ENCODE measurements at regions not wholly inside any gene's neighbourhood (a gene's known extent, or its start where the extent isn't known, plus 50 kb on each side); places are given as distances from the start of the nearest gene placed in this dataset.

- no peaks in the 10 kb centered on the region for H3K4me1 Mint-ChIP-seq
- ATAC-seq, result no peak
Observed at GRCh38 chr2:193561054-193561453, 1366.3 kb upstream of the TMEFF2 start.

GRCh38 chr2:193556766-193557470 is 1362.2 kb upstream of the TMEFF2 start:
- H3K4me3 Mint-ChIP-seq, result no peak overlapping the region
- ATAC-seq, result no peak
- H3K36me3 Mint-ChIP-seq (ENCODE audit: low read depth), result no peaks in the 10 kb centered on the region
- no peaks in the 10 kb centered on the region for H3K27me3 Mint-ChIP-seq
- DNase-seq, result no peak
- H3K4me1 Mint-ChIP-seq, result no peaks in the 10 kb centered on the region
- H3K27ac Mint-ChIP-seq, result no peak overlapping the region
- H3K9me3 ChIP-seq (ENCODE audit: control insufficient read depth, low read length, poor library complexity, severe bottlenecking), result no peaks in the 10 kb centered on the region

More at GRCh38 chr2:193561054-193561453, 1366.3 kb upstream of the TMEFF2 start:
- Mint-ChIP-seq H3K27ac (no peak overlapping the region), H3K36me3 (ENCODE audit: low read depth) (no peaks in the 10 kb centered on the region), H3K4me3 (no peak overlapping the region), H3K27me3 (no peaks in the 10 kb centered on the region)
- DNase-seq, result no peak
- H3K9me3 ChIP-seq (ENCODE audit: control insufficient read depth, low read length, poor library complexity, severe bottlenecking), result no peaks in the 10 kb centered on the region

GRCh38 chr2:193549661-193550060 is 1354.9 kb upstream of the TMEFF2 start:
- Mint-ChIP-seq H3K36me3 (ENCODE audit: low read depth) (no peaks in the 10 kb centered on the region), H3K27me3 (no peaks in the 10 kb centered on the region), H3K4me1 (no peaks in the 10 kb centered on the region), H3K4me3 (no peak overlapping the region), H3K27ac (no peak overlapping the region)
- ATAC-seq, result no peak
- DNase-seq, result no peak
- no peaks in the 10 kb centered on the region for H3K9me3 ChIP-seq (ENCODE audit: control insufficient read depth, low read length, poor library complexity, severe bottlenecking)

- H3K36me3 Mint-ChIP-seq (ENCODE audit: low read depth), result no peaks in the 10 kb centered on the region
- H3K4me3 Mint-ChIP-seq, result no peak overlapping the region
- DNase-seq, result no peak
- no peaks in the 10 kb centered on the region for H3K9me3 ChIP-seq (ENCODE audit: control insufficient read depth, low read length, poor library complexity, severe bottlenecking)
- H3K4me1 Mint-ChIP-seq, result no peaks in the 10 kb centered on the region
- H3K27me3 Mint-ChIP-seq, result no peaks in the 10 kb centered on the region
- no peak overlapping the region for H3K27ac Mint-ChIP-seq
- no peak for ATAC-seq
Observed at GRCh38 chr2:193542762-193543161, 1348.0 kb upstream of the TMEFF2 start.

GRCh38 chr2:193539188-193539587 is 1344.5 kb upstream of the TMEFF2 start:
- no peak for DNase-seq
- H3K27me3 Mint-ChIP-seq, result no peaks in the 10 kb centered on the region

GRCh38 chr2:193538061-193538460 is 1343.3 kb upstream of the TMEFF2 start:
- no peak overlapping the region for H3K27ac Mint-ChIP-seq
- no peak overlapping the region for H3K4me3 Mint-ChIP-seq
- no peaks in the 10 kb centered on the region for H3K4me1 Mint-ChIP-seq
- H3K9me3 ChIP-seq (ENCODE audit: control insufficient read depth, low read length, poor library complexity, severe bottlenecking), result no peaks in the 10 kb centered on the region
- no peaks in the 10 kb centered on the region for H3K27me3 Mint-ChIP-seq
- no peak for ATAC-seq
- DNase-seq, result no peak
- H3K36me3 Mint-ChIP-seq (ENCODE audit: low read depth), result no peaks in the 10 kb centered on the region

More at GRCh38 chr2:193539188-193539587, 1344.5 kb upstream of the TMEFF2 start:
- no peaks in the 10 kb centered on the region for H3K9me3 ChIP-seq (ENCODE audit: control insufficient read depth, low read length, poor library complexity, severe bottlenecking)
- H3K36me3 Mint-ChIP-seq (ENCODE audit: low read depth), result no peaks in the 10 kb centered on the region
- no peak overlapping the region for H3K4me3 Mint-ChIP-seq
- no peaks in the 10 kb centered on the region for H3K4me1 Mint-ChIP-seq
- no peak for ATAC-seq
- H3K27ac Mint-ChIP-seq, result no peak overlapping the region

- Mint-ChIP-seq H3K4me1 (no peaks in the 10 kb centered on the region), H3K36me3 (ENCODE audit: low read depth) (no peaks in the 10 kb centered on the region), H3K27ac (no peak overlapping the region), H3K27me3 (no peaks in the 10 kb centered on the region), H3K4me3 (no peak overlapping the region)
- no peak for DNase-seq
- ATAC-seq, result no peak
- no peaks in the 10 kb centered on the region for H3K9me3 ChIP-seq (ENCODE audit: control insufficient read depth, low read length, poor library complexity, severe bottlenecking)
Observed at GRCh38 chr2:193537531-193537930, 1342.8 kb upstream of the TMEFF2 start.

GRCh38 chr2:193528458-193528857 is 1333.7 kb upstream of the TMEFF2 start:
- Mint-ChIP-seq H3K27me3 (no peaks in the 10 kb centered on the region), H3K27ac (no peak overlapping the region), H3K4me1 (no peaks in the 10 kb centered on the region)

GRCh38 chr2:193527146-193527545 is 1332.4 kb upstream of the TMEFF2 start:
- H3K4me3 Mint-ChIP-seq, result no peak overlapping the region

More at GRCh38 chr2:193528458-193528857, 1333.7 kb upstream of the TMEFF2 start:
- no peaks in the 10 kb centered on the region for H3K36me3 Mint-ChIP-seq (ENCODE audit: low read depth)
- no peak for DNase-seq
- no peaks in the 10 kb centered on the region for H3K9me3 ChIP-seq (ENCODE audit: control insufficient read depth, low read length, poor library complexity, severe bottlenecking)
- ATAC-seq, result no peak
- H3K4me3 Mint-ChIP-seq, result no peak overlapping the region

GRCh38 chr2:193523662-193524061 is 1328.9 kb upstream of the TMEFF2 start:
- no peaks in the 10 kb centered on the region for H3K9me3 ChIP-seq (ENCODE audit: control insufficient read depth, low read length, poor library complexity, severe bottlenecking)
- Mint-ChIP-seq H3K4me1 (no peaks in the 10 kb centered on the region), H3K27me3 (no peaks in the 10 kb centered on the region), H3K27ac (no peak overlapping the region), H3K36me3 (ENCODE audit: low read depth) (no peaks in the 10 kb centered on the region), H3K4me3 (no peak overlapping the region)
- no peak for DNase-seq
- no peak for ATAC-seq

More at GRCh38 chr2:193527146-193527545, 1332.4 kb upstream of the TMEFF2 start:
- Mint-ChIP-seq H3K27me3 (no peaks in the 10 kb centered on the region), H3K36me3 (ENCODE audit: low read depth) (no peaks in the 10 kb centered on the region), H3K4me1 (no peaks in the 10 kb centered on the region), H3K27ac (no peak overlapping the region)
- no peak for DNase-seq
- ATAC-seq, result no peak
- no peaks in the 10 kb centered on the region for H3K9me3 ChIP-seq (ENCODE audit: control insufficient read depth, low read length, poor library complexity, severe bottlenecking)

GRCh38 chr2:193521523-193521922 is 1326.8 kb upstream of the TMEFF2 start:
- no peaks in the 10 kb centered on the region for H3K27me3 Mint-ChIP-seq
- H3K4me1 Mint-ChIP-seq, result no peaks in the 10 kb centered on the region
- H3K27ac Mint-ChIP-seq, result no peak overlapping the region
- no peak for ATAC-seq
- H3K4me3 Mint-ChIP-seq, result no peak overlapping the region
- H3K36me3 Mint-ChIP-seq (ENCODE audit: low read depth), result no peaks in the 10 kb centered on the region
- no peaks in the 10 kb centered on the region for H3K9me3 ChIP-seq (ENCODE audit: control insufficient read depth, low read length, poor library complexity, severe bottlenecking)
- DNase-seq, result no peak

- no peaks in the 10 kb centered on the region for H3K9me3 ChIP-seq (ENCODE audit: control insufficient read depth, low read length, poor library complexity, severe bottlenecking)
- H3K4me1 Mint-ChIP-seq, result no peaks in the 10 kb centered on the region
- ATAC-seq (no peak), DNase-seq (no peak)
- H3K36me3 Mint-ChIP-seq (ENCODE audit: low read depth), result no peaks in the 10 kb centered on the region
- no peak overlapping the region for H3K4me3 Mint-ChIP-seq
- H3K27ac Mint-ChIP-seq, result no peak overlapping the region
- no peaks in the 10 kb centered on the region for H3K27me3 Mint-ChIP-seq
Observed at GRCh38 chr2:193520709-193521458, 1326.2 kb upstream of the TMEFF2 start.

- no peak for ATAC-seq
- no peaks in the 10 kb centered on the region for H3K36me3 Mint-ChIP-seq (ENCODE audit: low read depth)
- H3K27ac Mint-ChIP-seq, result no peak overlapping the region
- H3K9me3 ChIP-seq (ENCODE audit: control insufficient read depth, low read length, poor library complexity, severe bottlenecking), result no peaks in the 10 kb centered on the region
- H3K4me1 Mint-ChIP-seq, result no peaks in the 10 kb centered on the region
- no peak overlapping the region for H3K4me3 Mint-ChIP-seq
- DNase-seq, result no peak
- H3K27me3 Mint-ChIP-seq, result no peaks in the 10 kb centered on the region
Observed at GRCh38 chr2:193518041-193518817, 1323.5 kb upstream of the TMEFF2 start.
